Osteoblast (primary cell): ENCODE measurements at regions not wholly inside any gene's neighbourhood (a gene's known extent, or its start where the extent isn't known, plus 50 kb on each side); places are given as distances from the start of the nearest gene placed in this dataset.

Experiments
- DNase-seq: peaks from one replicate; pipeline ENCODE4 v3.0.0; 2011; ENCODE audit warnings: low spot score, mixed read lengths; ENCODE audit not compliant: insufficient read length; ENCODE audit errors: missing footprints
- H2AFZ ChIP-seq: 2 replicates; pipeline ENCODE4 v1.6.0; 2011; ENCODE audit warnings: mild to moderate bottlenecking, low read length
- H3K27ac ChIP-seq: 2 replicates; pipeline ENCODE4 v1.5.1; 2011; ENCODE audit warnings: mild to moderate bottlenecking, low read depth, low read length, moderate library complexity
- H3K27me3 ChIP-seq: 2 replicates; pipeline ENCODE4 v1.6.0; 2012; ENCODE audit warnings: mild to moderate bottlenecking, control low read depth, inconsistent platforms, low read length, moderate library complexity; ENCODE audit not compliant: insufficient read depth
- H3K36me3 ChIP-seq: 2 replicates; pipeline ENCODE4 v1.5.1; 2011; ENCODE audit warnings: mild to moderate bottlenecking, low read length, control low read depth, moderate library complexity; ENCODE audit not compliant: insufficient read depth
- H3K4me1 ChIP-seq: 2 replicates; pipeline ENCODE4 v1.5.1; 2011; ENCODE audit warnings: mild to moderate bottlenecking, low read length, control low read depth, moderate library complexity; ENCODE audit not compliant: insufficient read depth
- H3K4me2 ChIP-seq: 2 replicates; pipeline ENCODE4 v1.6.0; 2011; ENCODE audit warnings: mild to moderate bottlenecking, low read length; ENCODE audit not compliant: insufficient read depth
- H3K4me3 ChIP-seq: fragments of 200-600 bp; sonication (generic); 3 replicates; pipeline ENCODE4 v1.5.1; 2012; ENCODE audit warnings: mild to moderate bottlenecking, low read length, inconsistent platforms; ENCODE audit not compliant: insufficient read depth
- H3K79me2 ChIP-seq: 2 replicates; pipeline ENCODE4 v1.6.0; 2012; ENCODE audit warnings: mild to moderate bottlenecking, low read length, control low read depth, inconsistent platforms; ENCODE audit not compliant: insufficient read depth
- H3K9me3 ChIP-seq: 2 replicates; pipeline ENCODE4 v1.5.1; 2011; ENCODE audit warnings: low read depth, low read length, control low read depth
- H4K20me1 ChIP-seq: 2 replicates; pipeline ENCODE4 v1.6.0; 2012; ENCODE audit warnings: mild to moderate bottlenecking, low read length, control low read depth; ENCODE audit not compliant: insufficient read depth
- TF ChIP-seq, protein P1 (sequence below): IDR thresholded peaks from 2 replicates; pipeline ENCODE4 v1.5.1; 2011; ENCODE audit warnings: mild to moderate bottlenecking, low read depth, low read length, moderate library complexity; ENCODE audit errors: extremely low read depth

DNA sequence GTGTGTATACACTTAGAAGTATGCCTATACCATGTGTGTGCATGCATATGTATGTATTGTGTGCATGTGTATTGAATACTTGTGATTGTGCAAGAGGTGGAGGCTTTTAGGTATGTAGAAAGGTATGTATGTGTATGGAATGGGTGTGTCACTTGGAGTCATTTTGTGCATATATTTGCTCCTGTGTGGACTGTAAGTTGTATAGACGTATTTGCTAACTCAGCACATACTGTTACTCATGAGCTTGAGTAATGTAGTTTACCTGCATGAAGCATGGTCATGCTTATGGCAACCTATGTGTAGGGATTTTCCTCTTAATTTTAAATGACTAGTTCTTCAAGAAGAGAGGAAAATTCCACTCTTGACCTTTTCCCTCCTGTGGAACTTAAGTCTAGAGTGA lies 507.6 kb upstream of the LARGE1 start:
- Histone ChIP-seq H3K27me3 (no peaks in the 10 kb centered on the region), H3K27ac (no peak overlapping the region), H3K4me2 (no peak overlapping the region), H3K79me2 (no peaks in the 10 kb centered on the region), H3K9me3 (no peaks in the 10 kb centered on the region), H4K20me1 (no peaks in the 10 kb centered on the region), H3K36me3 (no peaks in the 10 kb centered on the region), H3K4me3 (no peak overlapping the region), H3K4me1 (no peaks in the 10 kb centered on the region), H2AFZ (no peak overlapping the region)
- TF ChIP-seq, protein P1, sequence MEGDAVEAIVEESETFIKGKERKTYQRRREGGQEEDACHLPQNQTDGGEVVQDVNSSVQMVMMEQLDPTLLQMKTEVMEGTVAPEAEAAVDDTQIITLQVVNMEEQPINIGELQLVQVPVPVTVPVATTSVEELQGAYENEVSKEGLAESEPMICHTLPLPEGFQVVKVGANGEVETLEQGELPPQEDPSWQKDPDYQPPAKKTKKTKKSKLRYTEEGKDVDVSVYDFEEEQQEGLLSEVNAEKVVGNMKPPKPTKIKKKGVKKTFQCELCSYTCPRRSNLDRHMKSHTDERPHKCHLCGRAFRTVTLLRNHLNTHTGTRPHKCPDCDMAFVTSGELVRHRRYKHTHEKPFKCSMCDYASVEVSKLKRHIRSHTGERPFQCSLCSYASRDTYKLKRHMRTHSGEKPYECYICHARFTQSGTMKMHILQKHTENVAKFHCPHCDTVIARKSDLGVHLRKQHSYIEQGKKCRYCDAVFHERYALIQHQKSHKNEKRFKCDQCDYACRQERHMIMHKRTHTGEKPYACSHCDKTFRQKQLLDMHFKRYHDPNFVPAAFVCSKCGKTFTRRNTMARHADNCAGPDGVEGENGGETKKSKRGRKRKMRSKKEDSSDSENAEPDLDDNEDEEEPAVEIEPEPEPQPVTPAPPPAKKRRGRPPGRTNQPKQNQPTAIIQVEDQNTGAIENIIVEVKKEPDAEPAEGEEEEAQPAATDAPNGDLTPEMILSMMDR = no peak
- DNase-seq = no peak

DNA sequence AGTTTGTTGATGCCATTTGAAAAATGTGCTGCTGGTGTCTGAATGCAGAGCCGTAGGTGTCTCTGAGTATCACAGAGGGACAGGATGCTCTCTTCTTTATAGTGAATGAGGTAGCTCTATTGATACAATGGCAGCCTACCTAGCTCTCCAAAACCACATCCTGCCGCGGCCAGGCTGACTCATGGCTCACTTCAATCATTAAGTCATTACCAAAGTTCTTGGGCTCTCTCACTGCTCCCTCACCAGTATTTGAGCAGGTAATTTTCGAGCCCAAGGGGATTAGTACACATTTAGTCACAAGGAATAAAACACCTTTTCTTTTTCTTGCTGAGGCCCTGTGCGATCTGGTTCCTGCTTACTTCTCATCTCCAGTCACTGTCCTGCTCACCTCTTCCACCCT lies 509.0 kb upstream of the LARGE1 start:
- no peaks in the 10 kb centered on the region for H4K20me1 ChIP-seq
- no peak overlapping the region for H3K27ac ChIP-seq
- H3K4me1 ChIP-seq = no peaks in the 10 kb centered on the region
- H3K36me3 ChIP-seq = no peaks in the 10 kb centered on the region
- TF ChIP-seq, protein P1 = no peak
- H3K79me2 ChIP-seq = no peaks in the 10 kb centered on the region
- H3K4me2 ChIP-seq = no peak overlapping the region
- no peak overlapping the region for H3K4me3 ChIP-seq
- H3K27me3 ChIP-seq = no peaks in the 10 kb centered on the region
- no peak for DNase-seq
- no peaks in the 10 kb centered on the region for H3K9me3 ChIP-seq
- no peak overlapping the region for H2AFZ ChIP-seq

DNA sequence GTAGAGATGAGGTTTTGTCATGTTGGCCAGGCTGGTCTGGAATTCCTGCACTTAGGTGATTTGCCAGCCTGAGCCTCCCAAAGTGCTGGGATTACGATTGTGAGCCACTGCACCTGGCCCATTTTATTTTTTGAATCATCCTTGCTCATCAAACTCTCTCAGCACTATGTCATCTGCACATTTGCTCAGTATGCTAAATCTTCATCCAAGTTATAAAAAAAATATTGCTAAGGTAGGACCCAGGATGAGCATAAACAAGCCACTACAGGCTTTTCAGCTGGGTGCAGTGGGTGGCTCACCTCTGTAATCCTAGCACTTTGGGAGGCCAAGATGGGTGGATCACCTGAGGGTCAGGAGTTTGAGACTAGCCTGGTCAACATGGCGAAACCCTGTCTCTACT lies 510.1 kb upstream of the LARGE1 start:
- peak; percentile 32 for DNase-seq
- Histone ChIP-seq H4K20me1 (no peaks in the 10 kb centered on the region), H3K4me3 (no peak overlapping the region), H3K4me1 (no peaks in the 10 kb centered on the region), H3K36me3 (no peaks in the 10 kb centered on the region), H2AFZ (no peak overlapping the region), H3K27me3 (no peaks in the 10 kb centered on the region), H3K4me2 (no peak overlapping the region), H3K27ac (no peak overlapping the region), H3K9me3 (no peaks in the 10 kb centered on the region), H3K79me2 (no peaks in the 10 kb centered on the region)
- TF ChIP-seq, protein P1 = no peak

DNA sequence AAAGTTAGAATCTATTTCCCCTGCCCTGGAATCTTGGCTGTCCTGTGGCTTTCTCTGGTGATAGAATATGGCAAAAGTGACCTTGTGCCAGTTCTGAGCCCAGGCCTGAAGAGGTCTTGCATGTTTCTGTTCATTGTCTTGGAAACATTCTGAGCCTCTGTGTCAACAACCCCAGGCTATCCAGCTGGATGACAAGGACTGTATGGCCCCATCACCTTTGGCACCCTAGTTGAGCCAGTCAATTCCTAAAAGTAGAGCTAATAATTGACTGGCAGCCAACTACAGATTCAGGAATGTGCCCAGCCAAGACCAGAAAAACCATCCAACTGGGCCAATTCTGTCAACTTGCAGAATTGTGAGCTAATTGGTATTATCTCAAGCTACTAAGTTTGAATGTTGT lies 514.1 kb upstream of the LARGE1 start:
- Histone ChIP-seq H3K36me3 (no peaks in the 10 kb centered on the region), H3K4me3 (no peak overlapping the region), H3K4me1 (no peaks in the 10 kb centered on the region), H3K4me2 (no peak overlapping the region), H3K79me2 (no peaks in the 10 kb centered on the region), H4K20me1 (no peaks in the 10 kb centered on the region), H3K27ac (no peak overlapping the region), H3K9me3 (no peaks in the 10 kb centered on the region), H3K27me3 (no peaks in the 10 kb centered on the region), H2AFZ (no peak overlapping the region)
- TF ChIP-seq, protein P1 = no peak
- no peak for DNase-seq
